K562 (cell line): ENCODE measurements at regions not wholly inside any gene's neighbourhood (a gene's known extent, or its start where the extent isn't known, plus 50 kb on each side); places are given as distances from the start of the nearest gene placed in this dataset.

ENCODE experiments used
- ZNF280B ChIP-seq: fragments of 250-450 bp; sonication (Bioruptor Pico); IDR thresholded peaks from 2 replicates; pipeline ENCODE4 v1.5.1; 2021; ENCODE audit warnings: mild to moderate bottlenecking
- ZNF407 ChIP-seq: fragments of 450-650 bp; IDR thresholded peaks from 2 replicates; pipeline ENCODE4 v1.6.1; 2016; ENCODE audit warnings: low read depth

- TF ChIP-seq ZNF407, result no peak
- TF ChIP-seq ZNF280B (CRISPR knock-in tag), result no peak
- TF ChIP-seq, all 486 proteins: peak for 2
Observed at GRCh38 chr21:35594905-35595304, 465.4 kb downstream of the SETD4 start (continued).
